CD14-positive monocyte (primary cell): ENCODE measurements at regions not wholly inside any gene's neighbourhood (a gene's known extent, or its start where the extent isn't known, plus 50 kb on each side); places are given as distances from the start of the nearest gene placed in this dataset.

Experiments used
- DNase-seq, 3 donors: peaks; one replicate each; pipeline ENCODE4 v3.0.0-alpha.2; 2011 to 2022
- H2AFZ ChIP-seq: 2 replicates; pipeline ENCODE4 v1.6.0; 2012; ENCODE audit warnings: mild to moderate bottlenecking, low read depth, low read length, inconsistent platforms; ENCODE audit not compliant: insufficient read depth, poor library complexity, severe bottlenecking
- H3K27ac ChIP-seq, 2 donors: 1 replicate in 1 of 2; 2 replicates in 1 of 2; pipeline ENCODE4 v1.5.1; 2012 to 2013; ENCODE audit warnings: low read length in 2 of 2, control low read depth in 1 of 2, inconsistent platforms in 1 of 2, low read depth in 1 of 2, mild to moderate bottlenecking in 1 of 2
- H3K27me3 ChIP-seq, 2 donors: one replicate each; pipeline versions ENCODE4 v1.6.0 to v1.6.1; 2011 to 2013; ENCODE audit warnings: low read length in 2 of 2; ENCODE audit not compliant: control insufficient read depth in 2 of 2, insufficient read depth in 2 of 2
- H3K36me3 ChIP-seq, 2 donors: replicated peaks in 1 of 2; 1 replicate in 1 of 2; 2 replicates in 1 of 2; pipeline versions ENCODE4 v1.5.1 to v1.6.1; 2012 to 2013; ENCODE audit warnings: low read length in 2 of 2, control low read depth in 1 of 2, inconsistent platforms in 1 of 2, mild to moderate bottlenecking in 1 of 2; ENCODE audit not compliant: insufficient read depth in 2 of 2, control insufficient read depth in 1 of 2
- H3K4me1 ChIP-seq, 2 donors: 1 replicate in 1 of 2; 2 replicates in 1 of 2; pipeline versions ENCODE4 v1.5.1 to v1.6.1; 2012 to 2013; ENCODE audit warnings: low read length in 2 of 2, control low read depth in 1 of 2, inconsistent platforms in 1 of 2, mild to moderate bottlenecking in 1 of 2, moderate library complexity in 1 of 2; ENCODE audit not compliant: insufficient read depth in 2 of 2, control insufficient read depth in 1 of 2
- H3K4me2 ChIP-seq: replicated peaks from 2 replicates; pipeline ENCODE3; 2012; ENCODE audit warnings: low read length, moderate library complexity, mild to moderate bottlenecking; ENCODE audit not compliant: poor library complexity, severe bottlenecking; ENCODE audit errors: extremely low read depth
- H3K4me3 ChIP-seq, 3 experiments: fragments of 200-600 bp in 1 of 3; sonication (generic) in 1 of 3; replicated peaks in 1 of 3; 1 replicate in 2 of 3; 2 replicates in 1 of 3; pipeline ENCODE4 v1.5.1; 2011 to 2013; ENCODE audit warnings: low read length in 3 of 3, mild to moderate bottlenecking in 3 of 3, control low read depth in 2 of 3, low read depth in 2 of 3, inconsistent platforms in 1 of 3, moderate library complexity in 1 of 3
- H3K79me2 ChIP-seq: 2 replicates; pipeline ENCODE4 v1.6.0; 2012; ENCODE audit warnings: mild to moderate bottlenecking, control low read depth, inconsistent platforms, low read length, moderate library complexity; ENCODE audit not compliant: insufficient read depth
- H3K9ac ChIP-seq: 2 replicates; pipeline ENCODE4 v1.6.0; 2017; ENCODE audit warnings: low read length, mild to moderate bottlenecking; ENCODE audit not compliant: insufficient read depth, poor library complexity, severe bottlenecking
- H3K9me3 ChIP-seq, 2 donors: replicated peaks in 1 of 2; 1 replicate in 1 of 2; 2 replicates in 1 of 2; pipeline versions ENCODE4 v1.5.1 to v1.6.1; 2012 to 2013; ENCODE audit warnings: low read length in 2 of 2, control low read depth in 1 of 2; ENCODE audit not compliant: control insufficient read depth in 1 of 2, insufficient read depth in 1 of 2
- H4K20me1 ChIP-seq: 2 replicates; pipeline ENCODE4 v1.6.0; 2012; ENCODE audit warnings: mild to moderate bottlenecking, low read length, control low read depth, moderate library complexity; ENCODE audit not compliant: insufficient read depth
- H3K27ac Mint-ChIP-seq, 7 donors: one replicate each; pipeline ENCODE4 v1.8.0; 2020; ENCODE audit warnings: mild to moderate bottlenecking in 7 of 7, mixed read lengths in 7 of 7, moderate library complexity in 6 of 7, inconsistent platforms in 2 of 7
- H3K27me3 Mint-ChIP-seq, 3 donors: one replicate each; pipeline ENCODE4 v1.8.0; 2021 to 2022; ENCODE audit warnings: low read depth in 3 of 3, mild to moderate bottlenecking in 3 of 3, mixed read lengths in 3 of 3, moderate library complexity in 3 of 3, inconsistent platforms in 1 of 3
- H3K36me3 Mint-ChIP-seq, 2 donors: one replicate each; pipeline ENCODE4 v1.8.0; 2020; ENCODE audit warnings: mixed read lengths in 2 of 2, inconsistent platforms in 1 of 2, mild to moderate bottlenecking in 1 of 2
- H3K4me1 Mint-ChIP-seq: one replicate; pipeline ENCODE4 v1.8.0; 2020; ENCODE audit warnings: mild to moderate bottlenecking, mixed read lengths
- H3K4me3 Mint-ChIP-seq, 2 donors: one replicate each; pipeline ENCODE4 v1.8.0; 2020; ENCODE audit warnings: mild to moderate bottlenecking in 2 of 2, mixed read lengths in 2 of 2, moderate library complexity in 1 of 2
- H3K9me3 Mint-ChIP-seq, 7 donors: one replicate each; pipeline ENCODE4 v1.8.0; 2020 to 2022; ENCODE audit warnings: mixed read lengths in 7 of 7, mild to moderate bottlenecking in 6 of 7, moderate library complexity in 6 of 7, inconsistent platforms in 2 of 7
- WGBS: methylation state at CpG from one replicate; pipeline ENCODE4 v1.1.5; 2013; ENCODE audit warnings: missing lambda C conversion rate; ENCODE audit not compliant: insufficient coverage; 5-methylcytosine and 5-hydroxymethylcytosine counted together
- intact Hi-C, 2 donors: fragments of 100-400 bp; cut with micrococcal nuclease; formaldehyde crosslinking; loops; one replicate each; pipeline versions ENCODE4 v1.15.0 to v1.15.1; 2023
- TF ChIP-seq, protein P1 (sequence below): fragments of 200-600 bp; IDR thresholded peaks from one replicate; pipeline ENCODE4 v1.8.0; 2022; ENCODE audit warnings: antibody characterized with exemption, mild to moderate bottlenecking

DNA sequence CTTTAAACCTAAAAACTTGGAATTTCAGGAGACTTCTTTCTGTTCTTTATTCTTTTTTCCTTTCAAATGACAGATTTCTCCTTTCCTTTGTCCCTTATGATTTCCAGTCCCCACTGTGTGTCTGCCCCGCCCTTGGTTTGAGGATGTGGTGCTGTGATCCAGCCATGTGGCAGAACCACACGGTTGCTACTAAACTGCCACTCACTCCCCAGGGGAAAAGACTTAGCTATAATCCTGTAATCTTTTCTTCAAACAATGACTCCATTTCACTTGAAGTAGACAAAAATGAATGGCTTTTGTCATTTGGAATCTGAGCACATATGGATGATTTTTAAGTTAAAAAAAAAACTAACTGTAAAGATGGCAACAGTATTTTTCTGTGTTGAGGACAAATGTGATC, 76.2 kb upstream of the STAM2 start:
- H3K36me3 Mint-ChIP-seq = no peaks in the 10 kb centered on the region
- Histone ChIP-seq H3K27me3 (no peaks in the 10 kb centered on the region), H3K9ac (no peak overlapping the region), H3K4me2 (no peak overlapping the region), H4K20me1 (no peaks in the 10 kb centered on the region), H3K79me2 (no peaks in the 10 kb centered on the region), H3K4me3 (no peak overlapping the region), H2AFZ (no peak overlapping the region), H3K36me3 (no peaks in the 10 kb centered on the region), H3K27ac (no peak overlapping the region), H3K4me1 (no peaks in the 10 kb centered on the region), H3K9me3 (no peaks in the 10 kb centered on the region)
- TF ChIP-seq, protein P1, sequence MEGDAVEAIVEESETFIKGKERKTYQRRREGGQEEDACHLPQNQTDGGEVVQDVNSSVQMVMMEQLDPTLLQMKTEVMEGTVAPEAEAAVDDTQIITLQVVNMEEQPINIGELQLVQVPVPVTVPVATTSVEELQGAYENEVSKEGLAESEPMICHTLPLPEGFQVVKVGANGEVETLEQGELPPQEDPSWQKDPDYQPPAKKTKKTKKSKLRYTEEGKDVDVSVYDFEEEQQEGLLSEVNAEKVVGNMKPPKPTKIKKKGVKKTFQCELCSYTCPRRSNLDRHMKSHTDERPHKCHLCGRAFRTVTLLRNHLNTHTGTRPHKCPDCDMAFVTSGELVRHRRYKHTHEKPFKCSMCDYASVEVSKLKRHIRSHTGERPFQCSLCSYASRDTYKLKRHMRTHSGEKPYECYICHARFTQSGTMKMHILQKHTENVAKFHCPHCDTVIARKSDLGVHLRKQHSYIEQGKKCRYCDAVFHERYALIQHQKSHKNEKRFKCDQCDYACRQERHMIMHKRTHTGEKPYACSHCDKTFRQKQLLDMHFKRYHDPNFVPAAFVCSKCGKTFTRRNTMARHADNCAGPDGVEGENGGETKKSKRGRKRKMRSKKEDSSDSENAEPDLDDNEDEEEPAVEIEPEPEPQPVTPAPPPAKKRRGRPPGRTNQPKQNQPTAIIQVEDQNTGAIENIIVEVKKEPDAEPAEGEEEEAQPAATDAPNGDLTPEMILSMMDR = no peak
- H3K4me1 Mint-ChIP-seq = peaks cover under 1% of the 10 kb centered on the region
- peaks cover 0 to 6% (median 3%) of the 10 kb centered on the region in 3 donors for H3K27me3 Mint-ChIP-seq
- no peak overlapping the region for H3K4me3 Mint-ChIP-seq
- intact Hi-C loops = no loop called here
- H3K27ac Mint-ChIP-seq = peak overlapping the region in 2 of 7 donors; percentile 26 to 53
- H3K9me3 Mint-ChIP-seq = peaks cover 0 to 3% (median 0%) of the 10 kb centered on the region in 7 donors
- DNase-seq = no peak
- WGBS = no CpG with 5 or more reads among the region's 2 CpGs

DNA sequence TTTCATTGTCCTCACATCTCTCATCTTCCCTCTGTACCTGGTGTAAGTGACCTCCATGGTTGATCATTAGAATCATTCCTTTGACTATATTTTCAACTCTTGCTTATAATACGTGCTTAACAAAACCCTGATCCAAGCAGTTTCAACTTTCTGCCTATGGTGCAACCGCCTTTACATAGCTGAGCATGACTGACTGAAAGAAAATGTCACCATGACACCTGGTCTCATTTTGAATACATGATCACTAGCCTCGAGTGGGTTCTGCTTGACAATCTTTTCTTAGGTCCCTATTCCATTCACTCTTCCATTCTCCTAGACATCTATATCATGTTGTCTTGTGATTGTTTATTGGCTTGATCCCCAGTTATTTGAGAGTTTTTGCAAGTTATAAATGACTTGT, 78.9 kb upstream of the STAM2 start:
- Histone ChIP-seq H3K4me1 (no peaks in the 10 kb centered on the region), H3K36me3 (no peaks in the 10 kb centered on the region), H3K27me3 (no peaks in the 10 kb centered on the region), H3K4me2 (no peak overlapping the region), H3K27ac (no peak overlapping the region), H4K20me1 (no peaks in the 10 kb centered on the region), H3K9ac (no peak overlapping the region), H3K9me3 (no peaks in the 10 kb centered on the region), H2AFZ (no peak overlapping the region), H3K4me3 (no peak overlapping the region), H3K79me2 (no peaks in the 10 kb centered on the region)
- no peak for DNase-seq
- WGBS = 94% methylated on average over 2 of the region's 3 CpGs
- intact Hi-C loops = no loop called here
- Mint-ChIP-seq H3K9me3 (peaks cover 0 to 3% (median 0%) of the 10 kb centered on the region in 7 donors), H3K36me3 (no peaks in the 10 kb centered on the region), H3K27me3 (peaks cover 0 to 3% (median 2%) of the 10 kb centered on the region in 3 donors), H3K4me1 (peaks cover 8% of the 10 kb centered on the region), H3K27ac (no peak overlapping the region), H3K4me3 (no peak overlapping the region)
- TF ChIP-seq, protein P1 = no peak
